Mesenchymal stem cell (in vitro differentiated cells and primary cell): ENCODE measurements at regions not wholly inside any gene's neighbourhood (a gene's known extent, or its start where the extent isn't known, plus 50 kb on each side); places are given as distances from the start of the nearest gene placed in this dataset.

Experiments used
- DNase-seq: peaks from one replicate; pipeline ENCODE4 v3.0.0-alpha.2; 2013
- H2AFZ ChIP-seq: one replicate; pipeline ENCODE4 v1.6.1; 2013; ENCODE audit warnings: low read depth, mild to moderate bottlenecking, control low read depth, inconsistent platforms, low read length, moderate library complexity
- H2AK5ac ChIP-seq: 2 replicates; pipeline ENCODE4 v1.6.1; 2013; ENCODE audit warnings: low read length, moderate library complexity, mild to moderate bottlenecking, inconsistent platforms; ENCODE audit not compliant: severe bottlenecking
- H2BK120ac ChIP-seq: one replicate; pipeline ENCODE4 v1.6.1; 2013; ENCODE audit warnings: low read depth, mild to moderate bottlenecking, inconsistent platforms, low read length, moderate library complexity
- H2BK12ac ChIP-seq, 2 experiments: one replicate each; pipeline ENCODE4 v1.6.1; 2013; ENCODE audit warnings: inconsistent platforms in 2 of 2, low read length in 2 of 2, mild to moderate bottlenecking in 2 of 2, moderate library complexity in 2 of 2, control low read depth in 1 of 2
- H2BK15ac ChIP-seq: one replicate; pipeline ENCODE4 v1.6.1; 2013; ENCODE audit warnings: mild to moderate bottlenecking, low read depth, inconsistent platforms; ENCODE audit not compliant: poor library complexity, severe bottlenecking
- H2BK5ac ChIP-seq: 2 replicates; pipeline ENCODE4 v1.6.1; 2013; ENCODE audit warnings: low read depth, mild to moderate bottlenecking, low read length, control low read depth, inconsistent platforms; ENCODE audit not compliant: poor library complexity, severe bottlenecking
- H3K14ac ChIP-seq, 2 experiments: one replicate each; pipeline ENCODE4 v1.6.1; 2013; ENCODE audit warnings: inconsistent platforms in 2 of 2, low read length in 2 of 2, control low read depth in 1 of 2, mild to moderate bottlenecking in 1 of 2, moderate library complexity in 1 of 2
- H3K18ac ChIP-seq, 2 experiments: one replicate each; pipeline ENCODE4 v1.6.1; 2013; ENCODE audit warnings: inconsistent platforms in 2 of 2, low read length in 2 of 2, control low read depth in 1 of 2, low read depth in 1 of 2, mild to moderate bottlenecking in 1 of 2
- H3K23ac ChIP-seq, 2 experiments: one replicate each; pipeline ENCODE4 v1.6.1; 2013; ENCODE audit warnings: inconsistent platforms in 2 of 2, low read length in 2 of 2, mild to moderate bottlenecking in 2 of 2, moderate library complexity in 2 of 2, control low read depth in 1 of 2
- H3K27ac ChIP-seq: 2 replicates; pipeline ENCODE4 v1.5.1; 2013; ENCODE audit warnings: mild to moderate bottlenecking, moderate library complexity, low read length, control low read depth, inconsistent platforms; ENCODE audit not compliant: poor library complexity, severe bottlenecking
- H3K27me3 ChIP-seq, 2 experiments: 2 replicates each; pipeline versions ENCODE4 v1.6.1 to v1.7.0; 2013; ENCODE audit warnings: low read length in 2 of 2, mild to moderate bottlenecking in 2 of 2, moderate library complexity in 2 of 2, control low read depth in 1 of 2, inconsistent platforms in 1 of 2; ENCODE audit not compliant: control insufficient read depth in 1 of 2, insufficient read depth in 1 of 2
- H3K36me3 ChIP-seq, 2 experiments: 2 replicates each; pipeline versions ENCODE4 v1.6.1 to v1.7.0; 2013; ENCODE audit warnings: low read length in 2 of 2, control low read depth in 1 of 2, inconsistent platforms in 1 of 2, low read depth in 1 of 2, mild to moderate bottlenecking in 1 of 2; ENCODE audit not compliant: insufficient read depth in 2 of 2, control insufficient read depth in 1 of 2
- H3K4ac ChIP-seq, 2 experiments: one replicate each; pipeline ENCODE4 v1.6.1; 2013; ENCODE audit warnings: inconsistent platforms in 2 of 2, low read length in 2 of 2, mild to moderate bottlenecking in 2 of 2, moderate library complexity in 2 of 2, control low read depth in 1 of 2, low read depth in 1 of 2
- H3K4me1 ChIP-seq: 2 replicates; pipeline ENCODE4 v1.6.1; 2013; ENCODE audit warnings: low read depth, low read length, control low read depth; ENCODE audit not compliant: control insufficient read depth, insufficient read depth
- H3K4me2 ChIP-seq: 2 replicates; pipeline ENCODE4 v1.6.1; 2013; ENCODE audit warnings: low read length, mild to moderate bottlenecking, inconsistent platforms; ENCODE audit not compliant: poor library complexity, severe bottlenecking
- H3K4me3 ChIP-seq, 2 experiments: 2 replicates each; pipeline versions ENCODE4 v1.5.1 to v1.7.0; 2013; ENCODE audit warnings: low read length in 2 of 2, mild to moderate bottlenecking in 2 of 2, control low read depth in 1 of 2, low read depth in 1 of 2; ENCODE audit not compliant: insufficient read depth in 1 of 2
- H3K79me1 ChIP-seq: replicated peaks from 2 replicates; pipeline ENCODE4 v1.6.1; 2013; ENCODE audit warnings: mild to moderate bottlenecking, control low read depth, low read length, inconsistent platforms; ENCODE audit not compliant: poor library complexity, severe bottlenecking
- H3K9ac ChIP-seq: 2 replicates; pipeline ENCODE4 v1.7.0; 2013; ENCODE audit warnings: mild to moderate bottlenecking, low read length, moderate library complexity
- H3K9me3 ChIP-seq: 2 replicates; pipeline ENCODE4 v1.7.0; 2013; ENCODE audit warnings: mild to moderate bottlenecking, low read length; ENCODE audit not compliant: control insufficient read depth
- H4K8ac ChIP-seq: one replicate; pipeline ENCODE4 v1.6.1; 2013; ENCODE audit warnings: inconsistent platforms, mild to moderate bottlenecking, low read length, moderate library complexity
- H4K91ac ChIP-seq: one replicate; pipeline ENCODE4 v1.6.1; 2013; ENCODE audit warnings: mild to moderate bottlenecking, low read length, inconsistent platforms
- WGBS: methylation state at CpG from one replicate; pipeline ENCODE4 v1.1.7; 2013; ENCODE audit warnings: mixed read lengths; 5-methylcytosine and 5-hydroxymethylcytosine counted together

GRCh38 chr3:20316238-20316637 is 130.2 kb upstream of the SGO1 start:
- Histone ChIP-seq H4K8ac (no peak overlapping the region), H3K4me1 (no peaks in the 10 kb centered on the region), H3K79me1 (no peaks in the 10 kb centered on the region), H3K27ac (no peak overlapping the region), H3K14ac (no peak overlapping the region), H3K4ac (no peak overlapping the region), H3K4me3 (no peak overlapping the region), H3K18ac (no peak overlapping the region), H4K91ac (no peak overlapping the region), H2AFZ (no peak overlapping the region), H3K36me3 (no peaks in the 10 kb centered on the region), H3K23ac (no peak overlapping the region), H3K4me2 (no peak overlapping the region), H2BK120ac (no peak overlapping the region), H2BK15ac (no peak overlapping the region), H2AK5ac (no peak overlapping the region), H3K27me3 (no peaks in the 10 kb centered on the region), H3K9me3 (no peaks in the 10 kb centered on the region), H2BK12ac (no peak overlapping the region), H3K9ac (no peak overlapping the region), H2BK5ac (no peak overlapping the region)
- no peak for DNase-seq
- WGBS, result 0% methylated on average over 1 of the region's 1 CpG

- Histone ChIP-seq H3K4me1 (no peaks in the 10 kb centered on the region), H4K91ac (no peak overlapping the region), H2BK12ac (no peak overlapping the region), H2BK15ac (no peak overlapping the region), H2AK5ac (no peak overlapping the region), H3K27ac (no peak overlapping the region), H3K27me3 (no peaks in the 10 kb centered on the region), H4K8ac (no peak overlapping the region), H3K14ac (no peak overlapping the region), H3K4ac (no peak overlapping the region), H2BK120ac (no peak overlapping the region), H2BK5ac (no peak overlapping the region), H3K9me3 (no peaks in the 10 kb centered on the region), H3K79me1 (no peaks in the 10 kb centered on the region), H3K18ac (no peak overlapping the region), H3K36me3 (no peaks in the 10 kb centered on the region), H3K4me3 (no peak overlapping the region), H3K4me2 (no peak overlapping the region), H3K23ac (no peak overlapping the region), H2AFZ (no peak overlapping the region), H3K9ac (no peak overlapping the region)
- 90% methylated on average over 3 of the region's 3 CpGs for WGBS
- no peak for DNase-seq
Observed at GRCh38 chr3:20310629-20311028, 124.6 kb upstream of the SGO1 start.

- Histone ChIP-seq H3K79me1 (no peaks in the 10 kb centered on the region), H3K4me1 (no peaks in the 10 kb centered on the region), H3K14ac (no peak overlapping the region), H3K27me3 (no peaks in the 10 kb centered on the region), H3K36me3 (no peaks in the 10 kb centered on the region), H2BK120ac (no peak overlapping the region), H2BK12ac (no peak overlapping the region), H4K91ac (no peak overlapping the region), H2BK5ac (no peak overlapping the region), H3K18ac (no peak overlapping the region), H3K4me2 (no peak overlapping the region), H2BK15ac (no peak overlapping the region), H4K8ac (no peak overlapping the region), H2AFZ (no peak overlapping the region), H2AK5ac (no peak overlapping the region), H3K9ac (no peak overlapping the region), H3K23ac (no peak overlapping the region), H3K27ac (no peak overlapping the region), H3K9me3 (no peaks in the 10 kb centered on the region), H3K4ac (no peak overlapping the region), H3K4me3 (no peak overlapping the region)
- no peak for DNase-seq
Observed at GRCh38 chr3:20307383-20307782, 121.4 kb upstream of the SGO1 start.

GRCh38 chr3:20305647-20306046 is 119.6 kb upstream of the SGO1 start:
- Histone ChIP-seq H2AFZ (no peak overlapping the region), H2BK15ac (no peak overlapping the region), H3K27me3 (no peaks in the 10 kb centered on the region), H3K23ac (no peak overlapping the region), H3K4me3 (no peak overlapping the region), H3K79me1 (no peaks in the 10 kb centered on the region), H3K4me2 (no peak overlapping the region), H3K4ac (no peak overlapping the region), H4K8ac (no peak overlapping the region), H4K91ac (no peak overlapping the region), H3K36me3 (no peaks in the 10 kb centered on the region), H2BK12ac (no peak overlapping the region), H3K14ac (no peak overlapping the region), H3K4me1 (no peaks in the 10 kb centered on the region), H3K9me3 (no peaks in the 10 kb centered on the region), H2BK5ac (no peak overlapping the region), H2AK5ac (no peak overlapping the region), H2BK120ac (no peak overlapping the region), H3K18ac (no peak overlapping the region), H3K9ac (no peak overlapping the region), H3K27ac (no peak overlapping the region)
- DNase-seq, result no peak
- WGBS, result 20% methylated on average over 2 of the region's 2 CpGs
